SJSA1 (cell line): ENCODE measurements at regions not wholly inside any gene's neighbourhood (a gene's known extent, or its start where the extent isn't known, plus 50 kb on each side); places are given as distances from the start of the nearest gene placed in this dataset.

ENCODE experiments used
- DNase-seq, 2 experiments: peaks; one replicate each; pipeline ENCODE4 v3.0.0-alpha.2; 2015 to 2020; ENCODE audit warnings: low spot score in 2 of 2, low read depth in 1 of 2
- H3K27ac ChIP-seq: fragments of 250-450 bp; sonication (Bioruptor Pico); 2 replicates; pipeline ENCODE4 v1.5.1; 2020; ENCODE audit warnings: mild to moderate bottlenecking, moderate library complexity
- H3K27me3 ChIP-seq: fragments of 250-450 bp; sonication (Bioruptor Pico); replicated peaks from 2 replicates; pipeline ENCODE4 v1.5.1; 2020; ENCODE audit warnings: mild to moderate bottlenecking, moderate library complexity
- H3K36me3 ChIP-seq: fragments of 250-450 bp; sonication (Bioruptor Pico); 2 replicates; pipeline ENCODE4 v1.5.1; 2020; ENCODE audit warnings: mild to moderate bottlenecking
- H3K4me1 ChIP-seq: fragments of 250-450 bp; sonication (Bioruptor Pico); replicated peaks from 2 replicates; pipeline ENCODE4 v1.6.1; 2021; ENCODE audit warnings: mild to moderate bottlenecking
- H3K4me3 ChIP-seq: fragments of 250-450 bp; sonication (Bioruptor Pico); 2 replicates; pipeline ENCODE4 v1.5.1; 2020; ENCODE audit warnings: mild to moderate bottlenecking
- H3K9me3 ChIP-seq: fragments of 250-450 bp; sonication (Bioruptor Pico); replicated peaks from 2 replicates; pipeline ENCODE4 v1.5.1; 2020; ENCODE audit warnings: mild to moderate bottlenecking

DNA sequence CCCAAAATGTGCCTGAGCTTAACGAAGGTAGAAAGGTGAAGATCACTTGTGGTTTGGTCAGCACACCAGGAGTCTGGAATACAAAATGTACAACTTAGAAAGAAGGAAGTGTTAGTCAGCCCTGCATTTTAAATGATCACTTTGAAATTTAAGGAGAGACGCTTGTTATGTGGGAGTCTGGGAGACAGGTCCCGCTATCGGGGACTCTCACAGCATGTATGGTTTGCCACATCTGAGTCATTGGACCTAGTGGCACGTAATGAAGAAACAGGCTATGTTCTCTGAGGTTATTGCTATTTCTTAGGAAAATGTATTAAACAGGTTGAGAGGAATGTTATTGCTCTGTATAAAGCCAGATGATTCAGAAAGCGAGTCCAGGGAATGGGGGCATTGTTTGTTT is 2362.5 kb upstream of the WWC1 start:
- Histone ChIP-seq H3K27me3 (no peaks in the 10 kb centered on the region), H3K27ac (no peak overlapping the region), H3K4me3 (no peak overlapping the region), H3K4me1 (no peaks in the 10 kb centered on the region), H3K9me3 (peaks cover 10% of the 10 kb centered on the region; the same call in 1 of the 2 replicates), H3K36me3 (no peaks in the 10 kb centered on the region)
- no peak for DNase-seq

DNA sequence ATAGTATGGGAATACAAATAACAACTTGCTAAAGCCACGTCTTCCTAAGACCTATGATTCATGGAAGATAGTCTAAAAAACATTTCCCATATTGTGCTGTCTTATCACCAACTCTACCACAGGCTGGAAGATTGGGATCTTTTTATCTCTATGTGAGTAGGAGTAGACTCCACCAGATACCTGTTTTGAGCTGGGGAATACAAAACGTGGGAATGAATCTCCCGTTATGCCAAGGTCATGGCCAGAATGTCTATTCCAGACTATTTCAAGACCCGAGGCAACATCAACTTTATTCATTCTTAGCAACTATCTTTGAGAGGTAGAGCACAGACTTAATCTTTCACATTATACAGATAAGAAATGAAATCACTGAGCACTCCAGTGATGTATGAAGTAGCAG is 2350.9 kb upstream of the WWC1 start:
- Histone ChIP-seq H3K9me3 (peaks cover 14% of the 10 kb centered on the region; the same call in 1 of the 2 replicates), H3K36me3 (no peaks in the 10 kb centered on the region), H3K4me3 (no peak overlapping the region), H3K27me3 (no peaks in the 10 kb centered on the region), H3K27ac (no peak overlapping the region), H3K4me1 (no peaks in the 10 kb centered on the region)
- no peak for DNase-seq

DNA sequence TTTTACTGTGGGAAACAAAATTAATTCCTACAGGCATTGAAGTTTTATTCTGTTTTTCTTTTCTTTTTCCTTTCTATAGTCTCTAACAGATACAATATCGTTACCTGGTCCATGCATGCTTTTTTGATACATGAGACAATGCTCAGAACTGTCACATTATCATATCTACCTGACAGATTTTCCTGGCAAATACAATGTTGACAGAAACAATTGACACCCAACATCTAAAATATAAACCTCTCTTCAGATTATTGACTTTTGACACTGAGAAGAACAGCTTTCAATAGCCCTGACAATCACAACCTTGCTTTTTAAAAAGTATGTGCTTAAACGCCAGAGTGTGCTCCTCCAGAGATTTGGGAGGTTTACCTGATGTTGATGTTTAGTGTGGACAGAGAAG is 2334.6 kb upstream of the WWC1 start:
- H3K9me3 ChIP-seq = peaks cover 21% of the 10 kb centered on the region
- no peaks in the 10 kb centered on the region for H3K27me3 ChIP-seq
- no peaks in the 10 kb centered on the region for H3K4me1 ChIP-seq
- H3K4me3 ChIP-seq = no peak overlapping the region
- no peak overlapping the region for H3K27ac ChIP-seq
- H3K36me3 ChIP-seq = no peaks in the 10 kb centered on the region
- DNase-seq = no peak

DNA sequence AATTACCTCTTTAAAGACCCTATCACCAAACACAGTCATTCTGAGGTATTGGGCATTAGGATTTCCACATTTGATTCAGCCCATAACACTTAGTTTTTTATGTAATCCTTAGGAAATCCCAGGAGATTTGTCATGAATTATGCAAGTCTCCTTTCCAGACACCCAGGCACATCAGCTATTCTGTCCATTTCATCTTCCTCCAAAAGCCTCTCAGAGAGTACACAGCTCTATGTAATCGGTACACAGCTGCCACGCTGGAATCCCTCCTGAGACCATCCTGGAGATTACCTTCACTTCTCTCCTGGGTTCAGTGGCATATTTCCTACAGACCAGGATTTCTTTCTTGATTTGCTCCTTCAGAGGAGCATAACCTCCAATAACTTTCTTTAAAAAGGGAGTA is 2309.8 kb upstream of the WWC1 start:
- H3K36me3 ChIP-seq = no peaks in the 10 kb centered on the region
- no peaks in the 10 kb centered on the region for H3K4me1 ChIP-seq
- H3K27me3 ChIP-seq = no peaks in the 10 kb centered on the region
- DNase-seq = no peak
- no peak overlapping the region for H3K27ac ChIP-seq
- H3K9me3 ChIP-seq = peaks cover 7% of the 10 kb centered on the region
- H3K4me3 ChIP-seq = no peak overlapping the region

DNA sequence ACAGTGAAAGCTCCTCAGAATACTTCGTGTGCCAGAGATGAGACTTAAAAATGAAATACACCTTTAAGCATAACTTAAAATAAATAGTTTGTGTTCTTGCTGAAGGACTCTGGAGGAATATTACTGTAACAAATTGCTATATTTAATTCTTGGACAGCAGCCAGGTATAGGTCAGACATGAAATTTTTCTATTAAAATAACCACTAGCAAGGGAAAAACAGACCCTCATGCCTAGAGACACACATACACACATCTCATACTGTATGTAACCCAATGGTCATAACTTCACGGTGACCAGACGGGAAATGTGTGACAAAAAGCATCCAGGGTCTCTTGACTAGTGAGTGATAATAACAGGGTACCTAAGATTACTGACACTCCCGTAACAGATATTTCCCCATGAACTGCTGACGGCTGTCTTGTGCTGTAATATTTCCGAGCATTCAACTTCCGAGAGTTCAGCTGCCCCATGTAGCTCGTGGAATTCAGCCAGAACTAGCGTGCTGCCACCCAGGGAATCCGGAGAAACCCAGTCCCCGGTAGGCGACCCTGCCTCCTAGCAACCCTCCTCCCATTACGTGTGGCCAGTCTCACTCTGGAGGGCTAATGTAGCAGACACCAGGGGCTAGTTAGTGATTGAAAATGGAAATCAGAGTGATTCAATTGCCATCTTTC is 2295.1 kb upstream of the WWC1 start:
- no peak for DNase-seq
- H3K36me3 ChIP-seq = no peaks in the 10 kb centered on the region
- no peak overlapping the region for H3K4me3 ChIP-seq
- peaks cover 20% of the 10 kb centered on the region for H3K9me3 ChIP-seq
- no peaks in the 10 kb centered on the region for H3K27me3 ChIP-seq
- no peaks in the 10 kb centered on the region for H3K4me1 ChIP-seq
- H3K27ac ChIP-seq = no peak overlapping the region

DNA sequence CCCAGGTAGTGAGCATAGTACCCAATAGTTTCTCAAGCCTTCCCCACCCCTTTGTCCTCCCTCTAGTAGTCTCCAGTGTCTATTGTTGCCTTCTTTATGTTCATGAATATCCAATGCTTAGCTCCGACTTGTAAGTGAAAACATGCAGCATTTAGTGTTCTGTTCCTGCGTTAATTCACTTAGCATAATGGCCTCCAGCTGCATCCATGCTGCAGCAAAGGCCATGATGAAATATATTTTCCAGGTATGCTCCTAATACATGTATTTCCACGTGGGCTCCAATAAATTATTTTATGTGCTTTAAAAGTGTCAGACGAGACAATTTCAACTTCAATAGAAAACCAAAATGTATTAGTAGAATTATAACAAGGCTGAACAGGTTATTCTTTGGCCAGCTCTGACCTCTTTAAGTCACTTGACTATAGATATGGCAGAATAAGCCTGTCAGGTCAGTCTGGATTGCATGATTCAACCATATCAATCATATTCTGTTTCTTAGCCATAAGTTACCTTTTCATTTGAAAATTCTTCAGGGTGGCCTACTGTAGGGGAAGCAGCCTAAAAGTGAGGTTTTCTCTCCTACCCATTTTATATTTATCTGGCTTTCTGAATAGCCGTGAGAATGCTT is 2291.6 kb upstream of the WWC1 start:
- Histone ChIP-seq H3K4me1 (no peaks in the 10 kb centered on the region), H3K4me3 (no peak overlapping the region), H3K9me3 (peaks cover 14% of the 10 kb centered on the region), H3K36me3 (no peaks in the 10 kb centered on the region), H3K27me3 (no peaks in the 10 kb centered on the region), H3K27ac (no peak overlapping the region)
- no peak for DNase-seq

DNA sequence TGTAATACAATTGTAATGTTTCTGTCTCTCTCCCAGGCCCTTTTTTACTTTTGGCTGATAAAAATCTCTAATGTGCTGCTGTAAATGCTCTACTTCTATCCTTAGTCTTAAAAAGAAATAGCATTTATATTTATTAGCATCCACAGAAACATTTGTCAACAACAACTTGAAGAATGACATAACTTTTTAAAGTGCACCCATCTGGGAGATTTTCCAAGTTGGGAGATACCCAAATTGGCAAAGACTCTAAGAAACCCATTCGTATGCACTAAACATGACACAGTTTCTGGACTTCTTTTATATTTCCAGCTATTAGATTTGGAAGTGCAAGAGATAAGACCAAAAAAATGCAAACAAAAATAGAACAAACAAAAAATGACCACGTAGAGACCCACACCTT is 2287.4 kb upstream of the WWC1 start:
- Histone ChIP-seq H3K9me3 (peaks cover 9% of the 10 kb centered on the region; the same call in 1 of the 2 replicates), H3K4me3 (no peak overlapping the region), H3K4me1 (no peaks in the 10 kb centered on the region), H3K36me3 (no peaks in the 10 kb centered on the region), H3K27ac (no peak overlapping the region), H3K27me3 (no peaks in the 10 kb centered on the region)
- no peak for DNase-seq

DNA sequence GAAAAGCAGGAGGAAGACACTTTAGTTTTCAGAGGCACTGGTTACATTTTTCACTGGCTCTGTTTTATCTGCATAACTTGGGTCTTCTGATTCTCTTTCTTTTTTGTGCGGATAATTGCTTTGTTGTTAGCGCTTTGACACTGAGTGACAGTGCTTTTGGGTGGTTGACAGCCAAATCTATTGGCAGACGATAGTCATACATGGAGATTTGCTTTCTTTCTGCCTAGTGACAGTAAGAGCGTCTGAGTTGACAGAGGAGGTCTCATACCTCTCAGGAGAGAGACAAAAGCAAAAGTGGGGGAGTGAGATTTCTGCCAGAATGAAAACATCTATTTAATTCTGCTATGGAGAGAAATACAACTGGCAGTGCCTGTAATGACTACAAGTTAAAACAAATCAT is 2278.0 kb upstream of the WWC1 start:
- no peak overlapping the region for H3K27ac ChIP-seq
- no peak for DNase-seq
- no peak overlapping the region for H3K4me3 ChIP-seq
- H3K9me3 ChIP-seq = peaks cover 12% of the 10 kb centered on the region
- H3K4me1 ChIP-seq = no peaks in the 10 kb centered on the region
- H3K27me3 ChIP-seq = no peaks in the 10 kb centered on the region
- no peaks in the 10 kb centered on the region for H3K36me3 ChIP-seq

DNA sequence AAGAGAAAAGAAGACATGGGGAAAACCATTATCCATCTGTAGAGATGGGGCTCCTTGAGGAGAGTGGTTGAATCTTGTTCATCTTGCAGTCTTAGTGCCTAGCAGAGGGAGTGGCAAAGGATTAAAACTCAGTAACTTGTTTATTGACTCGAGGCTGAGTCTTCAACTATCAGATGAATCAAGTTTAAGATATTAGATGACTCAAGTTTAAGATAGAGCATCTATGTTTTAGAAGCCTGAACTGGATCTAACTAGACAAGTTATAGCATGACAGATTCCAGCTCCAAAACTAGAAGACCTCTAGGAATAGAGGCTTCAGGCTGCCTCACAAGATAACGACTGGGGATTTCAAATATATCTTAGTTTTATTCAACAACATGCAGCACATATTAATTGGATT is 2277.2 kb upstream of the WWC1 start:
- DNase-seq = no peak
- Histone ChIP-seq H3K4me3 (no peak overlapping the region), H3K27me3 (no peaks in the 10 kb centered on the region), H3K27ac (no peak overlapping the region), H3K4me1 (no peaks in the 10 kb centered on the region), H3K9me3 (peaks cover 12% of the 10 kb centered on the region), H3K36me3 (no peaks in the 10 kb centered on the region)

DNA sequence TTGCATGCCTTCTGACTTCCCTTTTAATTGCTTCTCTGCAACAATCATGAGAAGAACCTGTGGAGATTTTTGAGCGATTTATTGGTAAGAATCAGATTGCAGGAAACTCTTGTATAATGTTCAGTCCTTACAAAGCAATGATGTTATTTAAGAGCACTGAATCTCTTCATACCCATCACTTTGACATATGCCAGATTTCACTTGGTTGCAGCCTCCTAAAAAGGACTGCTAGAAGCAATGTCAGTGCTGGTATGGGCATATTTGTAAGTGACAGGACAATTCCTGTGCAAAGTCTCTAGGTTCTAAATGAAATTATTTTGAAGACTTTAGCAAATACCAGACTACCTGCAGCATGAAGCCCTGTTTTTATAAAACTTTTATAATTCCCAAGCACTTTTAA is 2272.7 kb upstream of the WWC1 start:
- DNase-seq = no peak
- Histone ChIP-seq H3K27ac (no peak overlapping the region), H3K36me3 (no peaks in the 10 kb centered on the region)

DNA sequence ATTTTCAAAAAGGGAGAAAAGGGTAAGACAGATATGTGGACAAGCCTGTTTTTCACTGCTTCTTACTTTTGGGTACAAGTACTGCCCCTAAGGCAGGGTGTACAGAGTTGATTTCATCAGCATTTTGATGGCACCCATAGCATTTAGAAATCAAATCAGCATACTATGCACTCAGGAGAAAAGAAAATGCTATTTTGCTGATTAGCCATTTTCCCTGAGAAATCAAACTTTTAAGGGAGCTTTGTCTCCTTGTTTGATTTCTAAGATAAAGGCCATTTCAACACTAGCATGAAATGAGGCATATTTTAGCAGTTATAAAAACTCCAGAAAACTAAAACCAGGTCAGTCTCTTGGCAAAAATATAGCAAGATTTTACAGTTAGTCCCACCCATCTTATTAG is 2269.4 kb upstream of the WWC1 start:
- Histone ChIP-seq H3K4me3 (no peak overlapping the region), H3K4me1 (no peaks in the 10 kb centered on the region), H3K36me3 (no peaks in the 10 kb centered on the region), H3K9me3 (peaks cover 14% of the 10 kb centered on the region), H3K27me3 (no peaks in the 10 kb centered on the region), H3K27ac (no peak overlapping the region)
- no peak for DNase-seq

More for the DNA sequence above, 2272.7 kb upstream of the WWC1 start:
- Histone ChIP-seq H3K9me3 (peaks cover 13% of the 10 kb centered on the region), H3K4me3 (no peak overlapping the region), H3K4me1 (no peaks in the 10 kb centered on the region), H3K27me3 (no peaks in the 10 kb centered on the region)

DNA sequence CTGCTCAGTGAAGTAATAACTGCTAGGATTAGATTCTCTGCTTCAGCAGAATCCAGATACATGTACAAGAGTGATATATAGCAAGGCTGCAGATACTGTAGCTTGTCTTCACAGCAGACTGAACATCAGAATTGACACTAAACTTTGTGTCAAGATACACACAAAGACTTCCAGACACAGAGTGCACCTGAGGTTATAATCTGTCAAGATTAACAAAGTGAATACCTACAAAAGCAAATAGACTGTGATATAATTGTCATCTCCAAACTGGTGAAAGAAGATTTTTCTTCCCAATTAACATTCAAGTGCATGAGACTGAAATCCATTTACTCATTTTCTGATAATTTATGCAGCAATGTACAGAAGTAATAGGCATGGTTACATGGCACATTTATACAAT is 2266.5 kb upstream of the WWC1 start:
- Histone ChIP-seq H3K9me3 (peaks cover 18% of the 10 kb centered on the region), H3K36me3 (no peaks in the 10 kb centered on the region), H3K4me1 (no peaks in the 10 kb centered on the region), H3K27ac (no peak overlapping the region), H3K27me3 (no peaks in the 10 kb centered on the region), H3K4me3 (no peak overlapping the region)
- DNase-seq = no peak

DNA sequence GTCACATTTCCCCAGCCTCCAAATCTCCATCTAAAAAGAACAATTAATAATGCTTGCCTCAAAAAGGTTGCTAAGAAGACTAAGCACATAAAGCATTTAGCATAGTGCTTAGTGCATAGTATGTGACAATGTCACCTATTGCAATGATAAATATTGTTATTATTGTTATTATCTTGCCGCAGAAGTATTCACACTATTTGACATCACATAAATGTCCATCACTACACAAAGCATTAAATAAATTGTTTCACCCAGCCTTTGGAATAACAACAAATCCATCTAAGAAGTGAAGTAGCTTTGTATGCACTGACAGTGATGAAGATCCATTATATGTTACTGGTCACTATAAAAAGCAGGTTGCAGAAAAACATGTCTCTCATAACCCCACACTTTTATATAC is 2263.9 kb upstream of the WWC1 start:
- Histone ChIP-seq H3K27me3 (no peaks in the 10 kb centered on the region), H3K4me3 (no peak overlapping the region), H3K4me1 (no peaks in the 10 kb centered on the region), H3K9me3 (peaks cover 17% of the 10 kb centered on the region), H3K36me3 (no peaks in the 10 kb centered on the region), H3K27ac (no peak overlapping the region)
- no peak for DNase-seq

DNA sequence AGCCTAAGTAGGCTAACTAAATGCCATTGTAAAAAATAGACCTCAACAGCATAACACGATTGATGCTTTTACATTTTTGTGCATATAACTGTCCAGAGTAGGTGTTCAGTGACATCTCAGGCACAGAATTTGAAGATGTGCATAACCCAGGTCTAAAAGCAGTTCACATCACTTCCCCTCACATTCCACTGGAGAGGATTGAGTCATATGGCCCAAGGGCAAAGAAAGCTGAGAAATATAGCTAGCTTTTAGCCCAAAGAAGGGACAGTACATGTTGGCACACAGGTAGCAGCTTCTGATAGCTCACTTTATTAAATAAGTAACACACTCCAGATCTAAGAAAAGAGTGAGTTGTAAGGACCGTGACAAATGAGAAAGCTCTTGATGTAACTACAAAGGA is 2259.5 kb upstream of the WWC1 start:
- Histone ChIP-seq H3K27ac (no peak overlapping the region), H3K36me3 (no peaks in the 10 kb centered on the region), H3K4me1 (no peaks in the 10 kb centered on the region), H3K9me3 (peaks cover 14% of the 10 kb centered on the region), H3K27me3 (no peaks in the 10 kb centered on the region), H3K4me3 (no peak overlapping the region)
- no peak for DNase-seq

DNA sequence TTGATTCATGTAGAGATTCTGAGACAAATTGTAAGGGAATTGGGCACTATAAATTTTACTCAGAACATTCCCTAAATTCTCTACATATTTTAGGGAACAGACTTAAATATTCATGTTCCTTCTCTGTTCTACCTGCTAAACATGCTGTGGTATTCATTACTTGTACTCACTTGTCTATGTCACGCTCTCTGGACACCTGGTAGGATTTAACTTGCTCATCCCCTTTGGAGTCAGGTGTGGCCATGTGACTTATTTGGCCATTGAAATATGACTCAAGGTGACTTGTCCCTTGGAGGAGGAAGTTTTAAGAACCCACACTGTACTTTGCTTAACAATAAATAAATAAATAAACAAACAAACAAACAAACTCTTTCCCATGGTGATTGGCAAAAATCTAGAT is 2258.8 kb upstream of the WWC1 start:
- Histone ChIP-seq H3K36me3 (no peaks in the 10 kb centered on the region), H3K4me1 (no peaks in the 10 kb centered on the region), H3K27me3 (no peaks in the 10 kb centered on the region), H3K9me3 (peaks cover 7% of the 10 kb centered on the region), H3K4me3 (no peak overlapping the region), H3K27ac (no peak overlapping the region)
- no peak for DNase-seq
